CD4-positive, alpha-beta T cell treated with Interleukin-15 for 1 hour (primary cell): ENCODE measurements at regions not wholly inside any gene's neighbourhood (a gene's known extent, or its start where the extent isn't known, plus 50 kb on each side); places are given as distances from the start of the nearest gene placed in this dataset.
"Not testable (repeated sequence)": the region's sequence is repeated elsewhere in the genome, so short reads cannot be mapped to it uniquely, and the experiment has no call there.

Experiments used
- DNase-seq: peaks from one replicate; pipeline ENCODE4 v3.0.0-alpha.2; 2020

DNA sequence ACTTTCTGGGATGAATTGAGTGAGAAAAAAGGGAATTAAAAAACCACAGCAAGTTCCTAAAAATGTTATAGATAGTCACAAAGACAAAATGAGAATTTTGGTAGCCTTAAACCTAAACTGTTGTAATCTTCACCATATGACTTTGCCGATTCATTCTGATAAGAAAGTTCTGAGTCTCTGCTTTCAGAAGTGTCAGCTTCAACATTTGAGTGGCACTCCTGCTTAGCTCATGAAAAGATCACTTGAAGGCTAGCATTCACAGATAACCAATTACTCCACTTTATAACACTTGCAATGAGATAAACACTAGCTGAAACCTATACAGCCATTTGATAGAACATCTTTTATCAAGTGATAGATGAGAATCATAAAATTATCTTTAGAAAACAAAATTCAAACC, 288.1 kb upstream of the POU1F1 start:
- no peak for DNase-seq

- no peak for DNase-seq
Measured at GRCh38 chr3:87563712-87564111, 287.3 kb upstream of the POU1F1 start.

DNA sequence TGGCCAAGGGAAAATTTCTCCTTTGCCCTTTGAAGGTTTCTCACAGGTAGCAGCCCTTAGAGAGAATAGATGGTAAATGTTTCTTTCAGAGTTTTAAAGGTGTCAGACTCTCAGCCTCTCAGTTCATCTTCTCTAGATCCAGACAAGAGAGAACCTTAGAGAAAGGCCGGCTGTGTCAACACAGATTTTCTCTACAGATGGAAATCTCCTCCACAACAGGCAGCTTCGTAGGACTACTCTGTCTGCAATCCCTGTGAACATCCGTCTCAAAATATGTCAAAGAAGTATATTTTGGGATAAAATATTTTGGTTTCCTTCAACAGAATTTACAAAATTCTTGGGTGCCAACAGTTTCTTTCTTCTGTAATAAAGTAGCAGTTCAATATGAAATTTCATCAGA, 282.1 kb upstream of the POU1F1 start:
- no peak for DNase-seq

GRCh38 chr3:87555290-87555689, 278.9 kb upstream of the POU1F1 start:
- DNase-seq, result no peak

DNA sequence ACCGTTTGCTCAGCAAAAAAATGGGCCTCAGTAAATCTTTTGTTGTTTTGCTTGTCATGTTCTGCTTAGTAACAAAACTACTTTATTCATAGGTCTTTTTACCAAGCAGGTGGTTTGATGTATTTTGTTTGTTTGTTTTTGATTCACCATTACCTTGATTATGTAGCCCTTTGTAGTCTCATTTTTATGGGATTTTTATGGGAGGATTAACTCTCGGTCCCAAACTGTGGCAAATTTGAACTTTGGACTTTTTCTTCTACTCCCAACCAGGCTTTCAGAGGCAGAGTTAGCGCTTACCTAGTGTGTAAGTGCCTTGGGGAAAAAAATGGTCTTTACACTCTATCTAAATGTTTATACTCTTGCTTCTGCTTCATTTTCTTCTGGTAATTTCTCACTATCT, 276.7 kb upstream of the POU1F1 start:
- no peak for DNase-seq

- no peak for DNase-seq
Measured at GRCh38 chr3:87550892-87551291, 274.5 kb upstream of the POU1F1 start.

DNA sequence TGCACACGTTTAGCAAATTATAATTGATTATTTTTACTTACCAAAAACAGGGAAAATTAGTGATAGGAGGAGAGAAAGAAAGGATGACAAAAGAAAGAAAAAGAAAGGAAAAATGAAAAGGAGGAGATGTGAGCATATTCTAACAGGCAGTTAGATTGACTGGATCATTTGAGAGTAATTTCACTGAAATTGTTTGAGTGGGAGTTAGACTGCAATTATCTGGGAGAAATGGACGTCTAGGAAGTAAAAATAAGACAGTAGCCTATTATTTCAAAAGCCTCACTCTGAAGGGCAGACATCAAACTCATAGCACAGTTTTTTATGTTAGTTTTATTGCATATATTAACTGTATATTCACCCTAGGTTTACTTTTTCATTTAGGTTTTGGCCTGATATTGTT, 272.8 kb upstream of the POU1F1 start:
- DNase-seq, result no peak

GRCh38 chr3:87548271-87548670, 271.9 kb upstream of the POU1F1 start:
- no peak for DNase-seq

GRCh38 chr3:87546216-87546615, 269.8 kb upstream of the POU1F1 start:
- no peak for DNase-seq

DNA sequence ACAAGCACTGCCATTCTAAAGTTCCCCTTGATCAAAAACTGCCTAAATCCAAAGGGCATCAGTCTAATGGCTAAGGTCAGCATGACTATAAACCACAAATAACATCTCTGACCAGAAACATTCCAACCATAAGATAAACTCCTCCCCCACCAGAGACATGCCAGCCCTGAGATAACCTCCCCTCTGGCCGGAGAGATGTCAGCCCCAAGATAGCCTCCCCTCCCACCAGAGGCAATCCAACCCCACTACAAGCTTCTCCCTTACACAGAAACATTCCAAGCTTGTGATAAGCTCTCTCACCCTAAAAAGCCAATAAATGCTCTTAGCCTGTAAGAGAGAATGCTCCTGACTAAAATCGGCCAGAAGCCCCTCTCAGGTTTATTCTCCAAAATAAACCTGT, 267.0 kb upstream of the POU1F1 start:
- DNase-seq, result not testable (repeated sequence)

- DNase-seq, result no peak
Measured at GRCh38 chr3:87541723-87542122, 265.3 kb upstream of the POU1F1 start.

GRCh38 chr3:87538722-87539121, 262.3 kb upstream of the POU1F1 start:
- not testable (repeated sequence) for DNase-seq

- DNase-seq, result no peak
Measured at GRCh38 chr3:87509401-87509800, 233.0 kb upstream of the POU1F1 start.

- DNase-seq, result no peak
Measured at GRCh38 chr3:87508921-87509320, 232.5 kb upstream of the POU1F1 start.

DNA sequence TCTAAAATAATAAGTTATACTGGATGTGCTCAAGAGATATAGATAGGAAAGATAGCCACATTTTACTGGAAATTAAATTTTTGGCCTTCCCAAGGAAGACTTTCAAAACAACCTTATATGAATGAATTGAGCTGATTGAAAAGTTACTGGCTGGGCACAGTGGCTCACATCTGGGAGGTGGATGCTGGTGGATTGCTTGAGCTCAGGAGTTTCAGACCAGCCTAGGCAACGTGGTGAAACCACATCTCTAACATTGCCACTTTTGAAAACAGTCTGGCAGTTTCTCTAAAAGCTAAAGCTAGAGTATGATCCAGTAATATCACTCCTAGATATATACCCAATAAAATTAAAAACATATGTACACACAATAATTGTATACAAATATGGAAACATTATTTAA, 231.4 kb upstream of the POU1F1 start:
- no peak for DNase-seq

- no peak for DNase-seq
Measured at GRCh38 chr3:87503900-87504498, 227.6 kb upstream of the POU1F1 start.

- no peak for DNase-seq
Measured at GRCh38 chr3:87501076-87501475, 224.7 kb upstream of the POU1F1 start.

GRCh38 chr3:87498358-87499080, 222.1 kb upstream of the POU1F1 start:
- DNase-seq, result no peak

- no peak for DNase-seq
Measured at GRCh38 chr3:87495938-87496337, 219.6 kb upstream of the POU1F1 start.

DNA sequence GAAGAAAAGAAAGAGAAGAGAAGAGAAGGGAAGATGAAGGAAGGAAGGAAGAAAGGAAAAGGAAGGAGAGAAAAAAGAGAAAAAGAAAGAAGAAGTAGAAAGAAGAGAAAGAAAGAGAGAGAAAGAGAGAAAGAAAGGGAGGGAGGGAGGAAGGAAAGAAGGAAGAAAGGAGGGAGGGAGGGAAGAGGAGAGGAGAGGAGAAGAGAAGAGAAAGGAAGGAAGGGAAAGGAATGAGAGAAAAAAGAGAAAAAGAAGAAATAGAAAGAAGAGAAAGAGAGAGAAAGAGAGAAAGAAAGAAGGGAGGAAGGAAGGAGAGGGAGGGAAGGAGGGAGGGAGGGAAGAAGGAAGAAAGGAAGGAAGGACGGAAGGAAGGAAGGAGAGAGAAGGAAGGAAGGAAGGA, 217.9 kb upstream of the POU1F1 start:
- no peak for DNase-seq

- no peak for DNase-seq
Measured at GRCh38 chr3:87491843-87492242, 215.5 kb upstream of the POU1F1 start.

DNA sequence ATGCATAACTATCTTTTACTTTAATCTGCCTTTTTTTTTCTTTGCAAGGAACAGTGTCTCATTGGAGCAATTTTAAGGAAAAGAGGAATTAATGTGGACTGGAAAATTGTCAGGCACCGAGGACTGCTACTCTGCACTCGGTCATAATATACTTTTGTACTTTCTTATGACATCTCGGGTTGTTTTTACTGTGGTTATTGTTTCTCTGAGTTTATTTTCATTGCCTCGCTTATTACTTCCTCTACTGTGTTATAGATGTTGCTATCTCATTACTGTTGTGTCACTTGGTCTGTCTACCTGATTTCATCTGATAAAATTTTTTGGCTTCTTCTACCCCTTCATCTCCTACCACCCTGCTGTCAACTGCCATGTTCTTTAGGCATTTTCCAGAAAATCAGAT, 213.5 kb upstream of the POU1F1 start:
- DNase-seq, result no peak

GRCh38 chr3:87488765-87489164, 212.4 kb upstream of the POU1F1 start:
- no peak for DNase-seq

DNA sequence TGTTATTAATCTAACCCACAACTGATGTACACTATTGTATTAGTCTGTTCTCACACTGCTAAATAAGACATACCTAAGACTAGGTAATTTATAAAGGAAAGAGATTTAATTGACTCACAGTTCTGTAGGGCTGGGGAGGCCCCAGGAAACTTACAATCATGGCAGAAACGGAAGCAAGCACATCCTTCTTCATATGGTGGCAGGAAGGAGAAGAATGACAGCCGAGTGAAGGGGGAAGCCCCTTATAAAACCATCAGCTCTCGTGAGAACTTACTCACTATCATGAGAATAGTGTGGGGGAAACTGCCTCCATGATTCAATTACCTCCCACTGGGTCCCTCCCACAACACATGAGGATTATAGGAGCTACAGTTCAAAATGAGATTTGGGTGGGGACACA, 210.3 kb upstream of the POU1F1 start:
- DNase-seq, result not testable (repeated sequence)

DNA sequence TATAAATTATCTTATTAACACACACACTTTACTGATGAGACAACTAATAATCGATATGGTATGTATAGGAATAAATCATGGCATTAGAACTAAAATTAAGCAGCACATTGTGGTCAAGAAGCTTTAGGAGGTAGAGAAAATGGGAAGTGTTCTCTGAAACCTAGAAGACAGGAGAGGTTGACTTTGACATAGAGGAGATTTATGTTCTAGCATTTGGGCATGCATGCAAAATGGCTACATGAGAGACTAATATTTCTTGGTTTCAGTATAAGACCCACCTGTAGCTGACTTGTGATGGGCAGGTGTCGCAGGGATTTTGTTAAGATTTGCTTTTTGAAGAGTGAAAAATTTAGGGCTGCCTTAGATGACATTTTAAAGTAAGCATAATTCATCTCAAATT, 209.7 kb upstream of the POU1F1 start:
- DNase-seq, result no peak
